NCI-H446 treated with DMSO at 0.1 percent for 48 hours (cell line): ENCODE measurements at regions not wholly inside any gene's neighbourhood (a gene's known extent, or its start where the extent isn't known, plus 50 kb on each side); places are given as distances from the start of the nearest gene placed in this dataset.
"Not testable (repeated sequence)": the region's sequence is repeated elsewhere in the genome, so short reads cannot be mapped to it uniquely, and the experiment has no call there.

Source experiments
- DNase-seq: peaks from one replicate; lab custom pipeline; 2025; lab: John Stamatoyannopoulos, UW

GRCh38 chr12:65656156-65656882 is 168.0 kb upstream of the HMGA2 start:
- no peak for DNase-seq

- DNase-seq = no peak
Observed at GRCh38 chr12:65656891-65657351, 167.4 kb upstream of the HMGA2 start.

GRCh38 chr12:65657635-65658034 is 166.6 kb upstream of the HMGA2 start:
- DNase-seq = no peak

DNA sequence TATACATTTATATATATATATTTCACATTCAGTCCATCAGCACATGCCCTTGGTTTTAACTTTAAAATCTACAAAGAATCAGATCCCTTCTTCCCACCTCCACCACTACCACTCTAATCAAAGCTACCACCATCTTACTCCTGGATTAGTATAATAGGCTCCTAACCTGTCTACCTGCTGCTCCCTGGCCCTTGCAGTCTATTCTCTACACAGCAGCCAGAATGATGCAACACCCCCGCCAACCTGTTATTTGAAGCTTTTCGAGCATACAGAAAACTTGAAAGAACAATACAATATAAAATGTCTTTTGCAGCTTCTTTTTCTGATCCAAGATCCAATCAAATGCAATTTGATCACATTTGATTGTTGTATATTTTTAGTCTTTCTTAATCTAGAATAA is 165.9 kb upstream of the HMGA2 start:
- DNase-seq = no peak

GRCh38 chr12:65659681-65660080 is 164.6 kb upstream of the HMGA2 start:
- no peak for DNase-seq

DNA sequence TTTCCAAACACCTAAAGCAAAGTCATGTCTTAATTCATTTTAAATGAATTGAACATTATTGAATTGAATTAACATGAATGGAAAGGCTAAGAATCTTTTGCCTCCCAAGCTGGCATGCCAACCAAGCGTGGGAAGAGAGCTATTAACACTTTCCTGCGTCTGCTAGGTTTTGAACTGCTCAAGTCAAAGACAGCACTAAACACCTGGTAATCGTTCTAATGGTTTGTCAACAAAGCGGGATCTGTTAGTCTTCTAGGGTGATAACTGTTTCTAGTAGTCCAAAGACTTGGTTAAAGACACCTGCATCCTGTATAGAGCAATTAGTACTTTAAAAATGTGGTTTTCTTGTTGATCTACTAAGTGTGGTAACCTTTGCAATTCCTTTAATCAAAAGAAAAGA is 164.2 kb upstream of the HMGA2 start:
- no peak for DNase-seq

DNA sequence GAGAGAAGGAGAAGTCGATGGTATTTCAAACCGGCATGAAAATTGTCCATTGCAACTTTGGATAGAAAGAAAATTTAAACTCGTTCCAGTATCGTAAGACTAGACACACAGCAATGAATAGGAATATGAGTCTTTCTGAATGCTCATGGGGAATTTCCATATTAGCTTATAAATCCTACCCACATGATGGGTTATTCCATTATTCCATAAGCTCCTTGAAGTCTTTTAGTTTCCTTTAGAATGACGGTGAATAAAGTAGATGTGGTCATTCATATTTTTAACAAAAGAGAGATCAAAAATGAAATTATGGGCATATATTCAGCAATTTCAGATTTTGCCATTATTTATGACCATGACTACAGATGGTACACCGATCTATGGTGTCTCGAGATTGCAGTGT is 163.4 kb upstream of the HMGA2 start:
- no peak for DNase-seq

- DNase-seq = no peak
Observed at GRCh38 chr12:65662590-65662989, 161.7 kb upstream of the HMGA2 start.

DNA sequence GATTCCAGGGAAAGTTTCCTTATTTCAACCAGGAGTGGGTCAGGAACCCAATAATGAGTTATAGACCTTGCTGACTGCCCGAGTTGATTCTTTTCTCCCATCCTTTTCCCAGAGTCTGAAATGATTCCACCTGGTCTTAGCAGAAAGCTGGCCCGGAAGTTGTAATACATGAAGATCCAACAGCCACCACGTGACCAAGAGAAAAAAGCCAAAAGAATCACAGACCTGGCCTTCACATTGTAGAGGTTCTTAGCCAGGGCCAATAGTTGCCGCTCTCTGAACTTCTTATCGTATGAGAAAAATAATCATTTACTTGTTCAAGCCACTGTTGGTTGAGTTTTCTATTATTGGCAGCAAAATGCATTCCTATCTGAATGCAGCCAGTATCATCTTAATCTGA is 161.2 kb upstream of the HMGA2 start:
- no peak for DNase-seq

- DNase-seq = no peak
Observed at GRCh38 chr12:65663648-65664047, 160.6 kb upstream of the HMGA2 start.

DNA sequence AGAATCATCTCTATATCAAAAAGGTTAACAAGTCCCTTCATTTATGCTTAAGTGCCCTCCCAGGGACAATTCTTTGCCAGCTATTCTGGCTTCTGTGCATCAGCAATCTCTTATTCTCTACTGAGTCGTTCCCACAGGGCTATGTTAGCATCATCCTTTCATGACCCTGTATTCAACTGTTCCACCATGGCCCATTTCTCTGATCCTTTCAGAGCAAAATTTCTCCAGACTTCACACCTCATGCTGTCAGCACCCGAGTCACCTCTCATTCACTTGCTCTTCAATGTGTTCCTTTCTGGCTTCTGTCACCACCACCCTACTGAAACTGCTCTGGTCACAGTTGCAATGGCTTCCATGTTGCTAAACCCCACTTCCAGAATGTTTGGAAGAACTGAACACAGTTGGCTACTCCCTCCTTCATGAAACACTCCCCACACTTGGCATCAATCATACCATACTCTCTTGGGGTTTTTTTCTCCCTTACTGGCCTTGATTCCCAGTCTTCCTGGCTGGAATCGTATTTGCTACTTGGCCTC is 159.5 kb upstream of the HMGA2 start:
- DNase-seq = no peak

GRCh38 chr12:65665817-65666216 is 158.5 kb upstream of the HMGA2 start:
- DNase-seq = no peak

DNA sequence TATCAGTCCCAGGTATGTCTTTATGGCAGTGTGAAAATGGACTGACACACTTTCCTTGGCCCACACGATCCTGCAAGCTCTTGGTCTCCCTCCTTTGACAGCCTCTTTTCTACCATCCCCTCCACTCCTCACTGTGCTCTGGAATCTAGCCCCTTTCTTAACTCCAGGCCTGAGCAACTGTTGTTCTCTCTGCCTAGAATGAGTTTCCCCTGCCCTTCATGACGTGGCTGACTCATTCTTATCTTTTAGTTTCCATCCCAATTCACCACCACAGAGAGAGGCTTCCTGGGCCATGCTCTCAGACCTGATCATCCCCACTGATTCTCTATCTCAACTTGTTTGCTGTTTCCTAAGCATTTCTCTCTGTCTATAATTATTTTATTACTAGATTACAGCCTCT is 157.4 kb upstream of the HMGA2 start:
- no peak for DNase-seq

DNA sequence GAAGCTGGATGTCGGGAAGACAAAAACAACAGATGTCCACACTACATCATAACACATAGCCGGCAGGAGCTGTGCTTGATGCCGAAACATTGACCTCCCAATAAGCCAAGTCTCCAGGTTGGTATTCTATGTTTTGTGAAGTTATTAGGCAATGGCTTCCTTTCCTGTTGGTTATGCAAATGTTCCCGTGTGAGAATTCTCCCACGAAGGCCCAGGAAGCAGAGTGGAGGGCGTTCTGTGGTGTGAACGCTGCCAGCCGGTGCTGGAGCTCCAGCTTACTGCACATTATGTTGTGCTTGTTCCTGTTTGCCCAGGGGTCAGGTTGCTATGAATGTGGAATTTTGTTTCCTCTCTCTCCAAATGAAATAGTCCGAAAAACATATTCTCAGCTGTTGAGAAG is 156.4 kb upstream of the HMGA2 start:
- DNase-seq = no peak

DNA sequence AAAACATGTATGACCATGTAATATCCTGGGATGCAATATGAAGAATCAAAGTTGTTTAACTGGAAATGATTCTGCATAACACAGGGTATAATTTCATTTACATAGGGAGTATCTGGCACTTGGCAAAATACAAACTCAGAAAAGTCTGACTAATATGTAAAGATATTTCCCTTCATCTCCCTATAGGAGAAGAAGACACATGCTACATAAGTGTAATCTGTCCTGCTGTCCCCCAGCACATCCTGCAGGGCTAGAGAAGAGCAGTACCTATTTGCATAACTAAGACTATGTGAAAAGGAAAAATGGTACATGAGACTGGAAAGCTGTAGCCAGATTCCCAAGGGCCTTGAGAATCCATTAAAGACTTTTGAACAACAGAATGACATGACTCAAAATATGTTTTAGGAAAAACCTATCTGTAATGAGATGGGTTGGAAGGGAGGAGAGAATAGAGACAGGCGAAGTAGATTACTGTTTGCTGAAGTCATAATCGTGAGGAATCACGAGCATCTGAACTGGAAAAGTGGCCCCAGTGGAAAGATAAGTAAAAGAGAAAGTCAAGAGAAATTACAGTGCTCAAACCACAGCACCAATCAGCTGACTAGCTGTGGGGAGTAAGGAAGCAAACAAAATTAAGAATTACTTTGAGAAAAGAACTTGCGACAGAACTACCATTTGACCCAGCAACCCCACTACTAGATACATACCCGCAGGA is 155.1 kb upstream of the HMGA2 start:
- DNase-seq = no peak

- no peak for DNase-seq
Observed at GRCh38 chr12:65670775-65671174, 153.5 kb upstream of the HMGA2 start.

DNA sequence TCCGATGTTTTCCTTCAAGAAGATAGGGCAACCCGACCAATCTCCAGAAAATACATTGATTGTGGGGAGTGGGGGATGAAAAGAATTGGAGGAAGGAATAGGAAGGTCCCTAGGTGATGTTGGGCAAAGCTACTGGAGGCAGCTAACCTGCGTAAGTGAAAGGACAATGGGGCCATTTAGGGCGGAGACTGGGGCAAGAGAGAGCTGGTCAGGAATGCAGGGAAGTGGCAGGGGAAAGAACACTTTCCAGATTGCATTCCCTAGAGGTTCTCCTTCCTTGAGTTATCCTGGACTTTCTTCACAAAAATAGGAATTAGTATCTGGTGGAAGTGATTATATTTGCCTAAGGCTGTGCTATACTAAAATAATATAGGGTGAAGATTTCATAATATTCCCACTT is 151.8 kb upstream of the HMGA2 start:
- no peak for DNase-seq

DNA sequence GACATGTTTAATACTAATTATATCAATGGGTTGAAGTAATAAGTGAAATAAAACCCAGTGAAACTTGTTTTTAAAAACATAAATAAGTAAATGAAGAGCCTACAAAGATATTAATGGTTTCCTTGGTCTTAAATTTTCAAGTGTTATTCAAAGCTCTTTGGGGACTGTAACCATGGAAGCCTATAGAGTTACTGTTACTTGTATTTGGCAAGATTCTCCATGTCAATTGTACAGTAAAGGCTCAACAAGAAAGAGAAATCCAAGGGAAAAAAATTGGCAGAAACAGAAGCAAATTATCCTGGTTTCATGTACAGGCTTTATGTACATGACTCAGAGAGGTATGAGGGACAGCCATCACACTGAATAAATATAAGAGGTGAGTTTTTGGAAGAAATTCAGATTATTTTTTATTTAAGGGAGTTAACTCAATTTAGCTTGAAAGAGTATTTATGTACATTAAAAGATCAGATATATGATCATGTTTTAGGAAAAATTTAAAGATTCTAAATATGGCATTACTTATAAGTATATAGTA is 151.1 kb upstream of the HMGA2 start:
- DNase-seq = no peak

- DNase-seq = no peak
Observed at GRCh38 chr12:65673732-65674131, 150.6 kb upstream of the HMGA2 start.

DNA sequence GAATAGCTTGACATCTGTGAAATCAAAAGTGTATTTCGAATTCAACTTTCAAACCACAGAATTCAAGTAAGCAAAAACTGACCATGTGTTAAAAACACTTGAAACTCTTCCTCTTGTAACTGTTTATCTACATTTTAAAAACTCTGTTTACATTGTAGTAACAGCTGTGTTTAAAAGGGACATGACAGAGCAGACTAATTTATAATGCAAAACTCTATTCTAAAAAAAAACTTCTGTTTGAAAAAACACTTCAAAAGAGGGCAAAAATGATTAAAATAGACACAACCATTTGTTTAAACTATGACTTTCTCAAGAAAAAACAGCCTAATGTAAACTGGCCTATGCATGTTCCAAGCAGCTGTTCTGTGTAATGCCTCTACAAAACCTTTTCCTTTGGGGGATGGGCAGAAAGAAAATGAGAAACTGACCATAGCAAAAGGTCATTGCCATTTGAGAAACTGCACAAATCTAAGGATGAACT is 149.1 kb upstream of the HMGA2 start:
- no peak for DNase-seq

DNA sequence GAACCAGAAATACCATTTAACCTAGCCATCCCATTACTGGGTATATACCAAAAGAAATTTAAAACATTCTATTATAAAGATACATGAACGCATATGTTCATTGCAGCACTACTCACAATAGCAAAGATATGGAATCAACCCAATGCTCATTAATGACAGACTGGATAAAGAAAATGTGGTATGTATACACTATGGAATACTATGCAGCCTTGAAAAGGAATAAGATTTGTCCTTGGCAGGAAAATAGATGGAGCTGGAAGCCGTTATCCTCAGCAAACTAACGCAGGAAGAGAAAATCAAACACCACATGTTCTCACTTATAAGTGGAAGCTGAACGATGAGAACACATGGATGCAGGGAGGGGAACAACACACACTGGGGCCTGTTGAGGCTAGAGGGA is 146.1 kb upstream of the HMGA2 start:
- DNase-seq = not testable (repeated sequence)

GRCh38 chr12:65681226-65681625 is 143.1 kb upstream of the HMGA2 start:
- no peak for DNase-seq

DNA sequence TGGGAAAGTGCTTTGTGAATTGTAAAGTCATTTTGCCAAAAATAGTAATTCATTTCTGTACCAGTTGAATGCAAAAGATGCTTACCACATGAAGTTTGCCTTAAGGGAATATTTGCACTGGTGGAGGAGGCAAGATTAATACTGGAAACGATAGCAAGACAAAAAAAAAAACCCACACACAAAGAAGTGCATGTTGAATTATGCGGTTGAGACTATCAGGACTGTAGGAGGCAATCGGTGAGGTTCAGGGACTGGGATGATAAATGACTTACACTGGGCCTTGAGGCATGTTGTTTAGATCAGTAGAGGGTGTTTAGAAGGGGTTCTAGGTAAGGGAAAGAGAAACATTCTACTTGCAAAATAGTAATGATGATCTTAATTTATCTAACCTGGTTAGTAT is 142.2 kb upstream of the HMGA2 start:
- DNase-seq = no peak
